ENCODE measurements at regions not wholly inside any gene's neighbourhood (a gene's known extent, or its start where the extent isn't known, plus 50 kb on each side); places are given as distances from the start of the nearest gene placed in this dataset.
A peak's percentile ranks its signal among the peaks of the same experiment; 100 is the strongest.

DNA sequence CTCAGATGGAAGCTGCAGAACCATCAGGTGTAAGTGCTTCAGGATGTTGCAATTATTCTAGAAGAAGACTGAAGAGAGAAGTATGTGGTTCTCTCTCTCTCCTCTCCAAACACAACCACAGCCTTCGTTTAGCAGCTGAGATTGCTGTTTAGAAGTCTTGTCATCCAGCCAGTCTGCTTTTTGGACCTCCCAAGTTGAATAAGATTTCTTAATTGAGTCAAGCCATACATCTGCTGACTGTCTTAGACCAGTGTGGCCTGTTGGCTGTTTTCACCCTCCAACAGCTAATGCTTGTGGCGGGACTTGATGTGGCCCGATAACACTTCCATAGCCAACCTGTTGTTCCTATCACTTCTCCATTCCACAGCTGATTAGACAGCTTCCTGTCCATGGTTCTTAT, 91.3 kb upstream of the TMEM17 start:
- TF ChIP-seq, protein P1, sequence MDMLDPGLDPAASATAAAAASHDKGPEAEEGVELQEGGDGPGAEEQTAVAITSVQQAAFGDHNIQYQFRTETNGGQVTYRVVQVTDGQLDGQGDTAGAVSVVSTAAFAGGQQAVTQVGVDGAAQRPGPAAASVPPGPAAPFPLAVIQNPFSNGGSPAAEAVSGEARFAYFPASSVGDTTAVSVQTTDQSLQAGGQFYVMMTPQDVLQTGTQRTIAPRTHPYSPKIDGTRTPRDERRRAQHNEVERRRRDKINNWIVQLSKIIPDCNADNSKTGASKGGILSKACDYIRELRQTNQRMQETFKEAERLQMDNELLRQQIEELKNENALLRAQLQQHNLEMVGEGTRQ (IDR thresholded peaks at IDR 0.05; ENCODE audit: borderline replicate concordance, low read depth, low read length): no peak
- TF ChIP-seq POLR2AphosphoS5 (IDR thresholded peaks at IDR 0.05; ENCODE audit: low read depth, low read length) (peak; percentile 81), FOXM1 (IDR thresholded peaks at IDR 0.05; ENCODE audit: low read depth) (peak; percentile 73), FOXJ3 (CRISPR knock-in tag; IDR thresholded peaks at IDR 0.05) (no peak), TAF1 (IDR thresholded peaks at IDR 0.05; ENCODE audit: borderline replicate concordance, low read depth, low read length) (no peak; the same call in 1 of the 2 replicates)
- TF ChIP-seq, protein P2, sequence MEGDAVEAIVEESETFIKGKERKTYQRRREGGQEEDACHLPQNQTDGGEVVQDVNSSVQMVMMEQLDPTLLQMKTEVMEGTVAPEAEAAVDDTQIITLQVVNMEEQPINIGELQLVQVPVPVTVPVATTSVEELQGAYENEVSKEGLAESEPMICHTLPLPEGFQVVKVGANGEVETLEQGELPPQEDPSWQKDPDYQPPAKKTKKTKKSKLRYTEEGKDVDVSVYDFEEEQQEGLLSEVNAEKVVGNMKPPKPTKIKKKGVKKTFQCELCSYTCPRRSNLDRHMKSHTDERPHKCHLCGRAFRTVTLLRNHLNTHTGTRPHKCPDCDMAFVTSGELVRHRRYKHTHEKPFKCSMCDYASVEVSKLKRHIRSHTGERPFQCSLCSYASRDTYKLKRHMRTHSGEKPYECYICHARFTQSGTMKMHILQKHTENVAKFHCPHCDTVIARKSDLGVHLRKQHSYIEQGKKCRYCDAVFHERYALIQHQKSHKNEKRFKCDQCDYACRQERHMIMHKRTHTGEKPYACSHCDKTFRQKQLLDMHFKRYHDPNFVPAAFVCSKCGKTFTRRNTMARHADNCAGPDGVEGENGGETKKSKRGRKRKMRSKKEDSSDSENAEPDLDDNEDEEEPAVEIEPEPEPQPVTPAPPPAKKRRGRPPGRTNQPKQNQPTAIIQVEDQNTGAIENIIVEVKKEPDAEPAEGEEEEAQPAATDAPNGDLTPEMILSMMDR (IDR thresholded peaks at IDR 0.05): no peak

Data from SK-N-SH (cell line).